HG02884 (cell line): ENCODE measurements at regions not wholly inside any gene's neighbourhood (a gene's known extent, or its start where the extent isn't known, plus 50 kb on each side); places are given as distances from the start of the nearest gene placed in this dataset.

Experiments
- ATAC-seq: cut with Tn5 transposase; IDR thresholded peaks from one replicate; pipeline ENCODE4 v1.9.1; 2021; ENCODE audit warnings: mild to moderate bottlenecking, moderate library complexity; ENCODE audit not compliant: unreplicated experiment

DNA sequence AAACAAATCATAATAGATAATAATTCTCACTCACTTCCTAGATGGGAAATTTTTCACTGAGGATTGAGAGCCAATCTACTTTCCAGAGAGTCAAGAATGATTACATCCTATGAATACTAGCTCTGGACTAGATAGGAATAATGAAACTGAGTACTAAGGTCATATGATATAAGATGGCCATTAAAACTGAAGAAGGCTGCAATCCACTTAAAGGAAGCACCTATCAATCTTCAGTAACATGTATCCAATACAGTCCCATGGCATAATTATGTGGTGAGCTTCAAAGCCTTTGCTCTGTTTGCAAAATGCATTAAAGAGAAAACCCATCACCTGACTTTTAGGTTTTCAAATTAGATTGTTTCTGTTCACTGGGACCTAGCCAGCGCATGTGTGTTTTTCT lies 398.0 kb upstream of the MEIS1 start:
- ATAC-seq: no peak

DNA sequence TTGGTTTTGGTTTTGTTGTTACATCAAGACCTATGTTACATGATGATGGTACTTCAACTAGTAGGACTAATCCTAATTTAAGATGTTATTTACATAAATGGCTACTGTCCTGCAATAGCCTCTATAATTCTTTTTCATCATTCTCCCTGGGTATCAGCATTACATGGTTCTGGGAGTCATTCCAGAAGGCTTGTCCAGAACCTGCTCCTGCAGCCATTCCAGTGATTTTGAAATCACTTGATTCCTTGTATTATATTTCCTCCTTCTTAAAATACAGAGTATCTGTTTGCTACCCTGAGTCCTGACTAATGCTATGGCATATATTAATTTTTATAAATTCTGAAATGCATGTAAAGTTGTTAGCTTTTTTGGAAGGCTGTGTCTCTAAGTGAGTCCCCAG lies 400.5 kb upstream of the MEIS1 start:
- no peak for ATAC-seq

DNA sequence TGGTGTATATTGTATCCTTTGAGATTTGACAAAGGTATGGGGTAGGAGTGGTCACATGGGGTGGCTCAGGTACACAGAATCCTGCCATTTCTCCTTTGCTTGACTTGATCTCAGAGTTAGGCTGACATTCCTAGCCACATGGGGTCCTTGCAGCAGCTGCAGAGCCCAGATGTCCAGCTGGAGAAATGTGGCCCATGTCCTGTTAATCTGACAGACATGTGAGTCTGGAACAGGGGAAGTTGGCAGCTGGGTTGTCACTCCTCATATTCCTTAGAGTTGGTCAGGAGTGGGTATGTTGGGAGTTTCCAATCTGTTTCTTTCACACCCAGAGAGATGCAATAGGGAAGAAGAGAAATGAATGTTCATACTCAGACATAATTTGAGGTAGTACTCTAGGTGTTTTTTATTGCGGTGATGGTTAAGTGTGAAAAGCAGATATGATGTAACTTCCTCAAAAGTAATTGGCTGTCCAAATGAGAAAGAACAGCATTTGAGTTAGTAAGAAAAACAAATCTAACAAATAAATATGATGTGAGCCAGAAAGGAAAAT lies 402.6 kb upstream of the MEIS1 start:
- no peak for ATAC-seq

DNA sequence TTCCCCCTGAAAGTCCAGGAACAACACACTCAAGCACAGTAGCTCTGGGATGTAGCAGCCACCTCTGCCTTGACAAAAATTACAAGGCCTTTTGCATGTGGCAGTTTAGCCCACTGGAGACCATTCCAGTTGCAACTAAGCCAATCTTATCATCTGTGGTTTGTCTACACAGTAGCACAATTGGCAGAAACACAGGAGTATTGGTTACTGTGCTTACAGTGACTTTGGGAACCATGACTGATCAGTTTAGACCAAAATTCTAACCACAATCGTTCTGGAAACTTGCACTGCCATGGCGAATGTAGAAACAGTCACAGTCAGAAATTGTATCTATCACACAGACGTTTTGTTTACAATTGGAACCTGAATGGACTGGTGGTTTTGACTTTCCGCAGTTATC lies 403.7 kb upstream of the MEIS1 start:
- no peak for ATAC-seq

DNA sequence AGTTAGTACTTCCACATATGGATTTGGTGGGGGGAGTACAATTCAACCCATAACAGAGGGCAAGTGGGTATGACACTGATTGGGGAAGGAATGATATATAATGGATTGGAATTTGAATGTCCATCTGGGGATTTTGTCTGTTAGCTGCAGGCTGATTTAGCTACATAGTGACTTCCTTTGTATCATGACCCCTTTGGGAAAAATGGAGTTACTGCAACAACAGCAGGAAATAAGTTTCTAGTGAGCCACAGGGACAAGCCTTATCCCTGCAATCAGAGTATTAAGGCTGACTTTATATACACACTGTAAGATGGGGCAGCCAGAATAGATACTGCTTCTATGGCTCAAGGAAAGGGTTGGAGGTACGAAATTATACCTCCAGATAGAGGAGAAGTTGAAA lies 404.4 kb upstream of the MEIS1 start:
- no peak for ATAC-seq

DNA sequence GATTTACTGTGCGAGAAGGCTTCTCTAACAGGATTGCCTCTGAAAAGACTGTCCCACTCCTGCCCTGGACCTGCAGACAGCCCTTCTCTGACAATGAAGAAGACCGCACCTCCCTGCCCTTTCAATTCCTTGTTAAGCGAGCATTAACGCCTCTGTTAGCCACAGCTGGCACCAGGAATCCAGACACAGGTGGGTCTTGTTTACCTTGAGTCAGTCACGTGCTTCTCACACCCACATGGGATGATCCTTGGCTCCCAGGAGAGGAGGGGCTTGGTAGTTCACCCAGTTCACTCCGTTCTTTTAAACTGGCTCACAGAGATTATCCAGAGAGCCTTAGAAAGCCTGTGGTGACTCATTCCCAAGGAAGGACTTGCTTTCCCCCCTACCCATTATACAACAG lies 410.5 kb upstream of the MEIS1 start:
- no peak for ATAC-seq

DNA sequence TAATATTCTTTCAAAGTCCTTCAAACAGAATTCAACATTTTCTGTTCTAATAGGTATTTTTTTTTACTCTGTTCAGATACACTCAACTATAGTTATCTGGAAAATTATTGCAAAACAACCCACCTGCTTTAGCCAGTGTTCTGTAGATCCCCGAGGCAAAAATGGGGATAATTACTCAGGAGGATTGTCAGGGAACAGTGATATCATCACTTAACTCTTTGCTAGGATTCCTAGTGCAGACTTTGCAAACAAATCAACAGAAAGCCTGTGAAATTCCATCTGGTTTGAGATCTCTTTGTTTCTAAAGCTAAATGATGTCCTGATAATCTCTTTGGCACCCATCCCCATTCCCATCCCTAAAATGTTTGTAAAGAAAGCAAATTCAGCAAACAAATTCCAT lies 413.6 kb upstream of the MEIS1 start:
- ATAC-seq: no peak

DNA sequence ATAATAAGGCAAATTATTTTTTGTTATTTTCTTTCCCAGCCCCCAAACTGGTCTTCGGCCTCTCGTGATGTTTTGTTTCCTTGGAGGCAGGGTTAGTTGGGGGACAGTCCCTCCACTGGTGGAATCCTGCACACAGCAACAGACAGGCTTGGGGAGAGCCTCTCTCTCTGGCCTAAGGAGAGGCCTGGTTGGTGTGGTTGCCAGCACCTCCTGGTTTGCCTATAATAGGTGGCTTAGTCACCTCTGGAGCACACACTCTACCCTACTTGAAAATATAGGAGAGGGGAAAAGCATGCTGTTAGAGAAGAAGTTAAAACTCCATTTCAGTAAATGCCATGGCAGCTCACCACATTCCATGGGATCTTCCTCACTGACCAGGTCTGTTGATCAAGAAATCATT lies 417.2 kb upstream of the MEIS1 start:
- no peak for ATAC-seq

DNA sequence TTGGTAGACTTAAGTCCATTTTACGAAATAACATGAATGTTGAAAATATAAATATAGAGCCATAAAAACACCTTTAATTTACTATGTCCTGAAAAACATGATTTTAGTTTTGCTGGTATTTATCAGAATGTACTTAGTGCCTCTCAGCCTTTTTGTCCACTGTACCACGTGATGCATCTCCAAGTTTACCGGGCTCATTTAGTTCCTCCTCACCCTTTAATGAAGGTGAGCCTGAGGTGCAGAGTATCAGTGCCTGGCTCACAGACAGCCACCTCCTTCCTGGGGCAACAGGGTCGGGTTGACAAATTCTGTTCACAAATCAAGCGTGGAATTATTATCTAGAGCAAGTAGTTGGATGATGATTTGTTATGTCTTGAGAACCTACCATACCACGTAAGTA lies 420.5 kb upstream of the MEIS1 start:
- ATAC-seq: no peak

DNA sequence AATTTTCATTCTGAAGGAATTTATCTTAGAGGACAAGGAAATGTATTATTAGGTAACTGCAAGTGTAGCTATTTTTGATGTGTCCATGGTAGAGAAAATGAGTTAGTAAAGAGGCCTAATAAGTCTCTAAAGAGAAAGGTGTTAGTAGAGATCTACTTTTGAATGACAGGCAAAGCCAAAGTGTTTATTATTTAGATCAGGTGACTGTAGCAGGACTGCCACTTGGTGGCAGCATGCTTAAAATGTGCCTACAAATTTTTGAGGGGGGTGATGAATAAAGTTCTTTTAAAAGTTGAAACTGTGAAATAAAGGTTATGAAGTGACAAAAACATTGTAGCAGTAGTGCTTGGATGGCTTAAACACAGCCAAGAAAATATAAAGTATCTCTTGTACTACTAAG lies 421.5 kb upstream of the MEIS1 start:
- ATAC-seq: no peak

DNA sequence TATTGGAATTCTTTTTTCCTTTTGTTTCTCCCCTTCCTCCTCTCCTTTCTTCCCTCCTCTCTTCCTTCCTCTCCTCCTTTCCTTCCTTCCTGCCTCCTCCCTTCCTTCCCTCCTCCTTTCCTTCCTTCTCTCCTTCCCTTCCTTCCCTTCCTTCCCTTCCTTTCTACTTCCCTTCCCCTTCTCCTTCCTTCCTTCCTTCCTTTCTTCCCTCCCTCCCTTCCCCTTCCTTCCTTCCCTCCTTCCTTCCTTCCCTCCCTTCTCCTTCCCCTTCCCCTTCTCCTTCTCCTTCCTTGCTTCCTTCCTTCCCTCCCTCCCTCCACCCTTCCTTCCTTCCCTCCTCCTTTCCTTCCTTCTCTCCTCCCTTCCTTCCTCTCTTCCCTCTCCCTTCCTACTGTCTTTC lies 431.0 kb upstream of the MEIS1 start:
- no peak for ATAC-seq

DNA sequence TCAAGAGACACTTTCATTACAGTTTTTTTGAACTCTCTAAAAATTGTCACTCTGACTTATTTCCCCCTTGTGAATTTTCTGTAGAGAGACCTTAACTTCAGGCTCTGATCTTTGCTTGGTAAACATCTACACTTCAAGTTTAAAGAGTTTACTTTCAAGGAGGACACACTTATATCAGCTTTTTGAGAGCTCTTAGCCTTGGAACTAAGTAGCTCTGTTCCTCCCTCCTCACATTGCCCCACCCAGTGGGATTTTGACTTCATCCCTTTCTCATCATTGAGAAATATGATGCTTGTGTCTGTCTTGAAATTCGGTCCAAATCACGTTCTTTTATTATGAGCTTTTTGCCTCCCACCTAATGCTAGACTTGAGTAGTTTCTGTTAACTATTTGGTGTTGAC lies 433.4 kb upstream of the MEIS1 start:
- ATAC-seq: no peak

DNA sequence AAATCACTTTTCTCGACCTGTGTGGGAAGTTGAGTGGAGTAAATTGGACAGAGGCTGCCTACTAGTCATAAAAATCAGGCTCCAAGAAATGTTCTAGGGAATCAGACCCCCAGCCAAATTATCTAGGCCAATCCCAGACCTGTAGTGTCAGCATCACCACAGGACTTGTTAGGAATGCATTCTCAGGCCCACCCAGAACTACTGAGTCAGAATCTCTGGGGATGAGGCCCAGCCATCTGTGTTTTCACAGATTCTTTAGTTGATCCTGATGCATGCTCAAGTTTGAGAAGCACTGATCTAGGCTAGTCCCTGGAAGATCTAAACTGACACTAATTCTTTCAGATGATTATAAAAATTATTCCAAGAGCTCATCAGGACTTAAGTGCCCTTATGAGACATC lies 434.0 kb upstream of the MEIS1 start:
- no peak for ATAC-seq

DNA sequence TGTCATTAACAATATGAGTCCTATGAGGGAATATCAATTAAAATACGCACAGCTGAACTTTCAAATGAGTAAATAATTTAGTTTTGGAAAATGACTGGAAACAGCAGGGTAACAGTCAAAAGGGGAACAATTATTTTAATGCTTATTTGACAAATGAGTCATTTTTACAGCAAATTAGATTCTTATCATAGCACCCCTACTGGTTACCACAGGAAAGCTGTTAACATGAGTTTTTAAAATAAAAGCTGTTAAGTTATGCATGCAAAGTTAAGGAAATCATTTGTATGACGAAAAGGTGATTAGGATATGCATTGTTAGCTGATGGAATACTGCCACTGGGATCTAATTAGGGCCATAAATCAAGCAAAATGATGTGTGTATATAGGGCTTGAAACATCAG lies 435.1 kb upstream of the MEIS1 start:
- ATAC-seq: no peak

DNA sequence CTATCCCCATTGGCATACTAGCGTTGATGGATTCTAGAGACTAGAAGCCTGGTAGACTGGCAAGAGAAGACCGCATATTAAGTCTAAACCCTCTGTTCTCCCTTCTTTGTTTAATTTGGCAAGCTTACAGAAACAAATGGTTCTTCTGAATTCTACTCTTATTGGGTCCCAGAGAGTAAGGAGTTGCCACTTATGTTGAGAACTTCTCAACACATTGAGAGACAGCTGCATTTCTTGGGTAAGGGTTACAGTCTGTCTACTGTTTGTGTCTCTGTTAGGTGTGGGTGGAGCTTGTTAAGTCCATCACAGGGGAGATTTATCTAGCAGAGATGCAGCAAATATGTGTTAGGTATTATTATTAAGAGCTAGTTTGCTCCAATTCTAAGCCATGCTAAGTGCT lies 435.8 kb upstream of the MEIS1 start:
- ATAC-seq: no peak

DNA sequence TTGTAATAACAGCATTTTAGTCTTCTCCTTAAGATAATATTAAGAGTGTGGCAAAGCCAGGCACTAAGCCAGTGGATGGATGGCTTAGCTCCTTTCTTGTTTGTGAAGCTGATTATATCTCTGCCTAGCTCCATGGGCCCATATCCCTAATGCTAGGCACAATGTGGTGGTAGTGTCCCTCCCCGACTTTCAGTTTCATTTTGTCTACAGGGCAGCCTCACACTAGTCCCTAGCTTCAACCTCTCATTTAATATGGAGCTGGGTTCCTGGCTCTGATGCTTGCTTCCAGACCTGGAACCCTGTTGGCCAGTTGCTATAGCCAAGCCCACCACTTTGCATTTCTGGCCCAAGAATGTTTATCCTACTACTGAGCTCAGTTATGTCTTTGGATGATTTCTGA lies 437.0 kb upstream of the MEIS1 start:
- no peak for ATAC-seq

DNA sequence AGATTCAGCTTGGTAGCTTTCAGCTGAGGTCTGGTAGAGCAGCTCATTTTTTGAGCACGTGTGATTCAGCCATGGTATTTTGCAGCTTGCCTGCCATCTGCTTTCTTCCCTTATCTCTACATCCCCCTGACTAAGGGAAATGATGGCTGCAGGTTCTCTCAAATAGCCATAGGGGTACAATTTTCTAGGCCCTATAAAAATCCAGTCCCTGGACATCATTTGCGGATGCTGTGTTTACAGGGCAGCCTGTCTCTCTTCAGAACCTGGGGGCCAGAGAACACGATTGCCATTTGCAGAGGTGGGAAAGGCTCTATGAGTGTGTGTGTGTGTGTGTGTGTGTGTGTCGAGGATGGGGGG lies 442.7 kb upstream of the MEIS1 start:
- ATAC-seq: no peak

DNA sequence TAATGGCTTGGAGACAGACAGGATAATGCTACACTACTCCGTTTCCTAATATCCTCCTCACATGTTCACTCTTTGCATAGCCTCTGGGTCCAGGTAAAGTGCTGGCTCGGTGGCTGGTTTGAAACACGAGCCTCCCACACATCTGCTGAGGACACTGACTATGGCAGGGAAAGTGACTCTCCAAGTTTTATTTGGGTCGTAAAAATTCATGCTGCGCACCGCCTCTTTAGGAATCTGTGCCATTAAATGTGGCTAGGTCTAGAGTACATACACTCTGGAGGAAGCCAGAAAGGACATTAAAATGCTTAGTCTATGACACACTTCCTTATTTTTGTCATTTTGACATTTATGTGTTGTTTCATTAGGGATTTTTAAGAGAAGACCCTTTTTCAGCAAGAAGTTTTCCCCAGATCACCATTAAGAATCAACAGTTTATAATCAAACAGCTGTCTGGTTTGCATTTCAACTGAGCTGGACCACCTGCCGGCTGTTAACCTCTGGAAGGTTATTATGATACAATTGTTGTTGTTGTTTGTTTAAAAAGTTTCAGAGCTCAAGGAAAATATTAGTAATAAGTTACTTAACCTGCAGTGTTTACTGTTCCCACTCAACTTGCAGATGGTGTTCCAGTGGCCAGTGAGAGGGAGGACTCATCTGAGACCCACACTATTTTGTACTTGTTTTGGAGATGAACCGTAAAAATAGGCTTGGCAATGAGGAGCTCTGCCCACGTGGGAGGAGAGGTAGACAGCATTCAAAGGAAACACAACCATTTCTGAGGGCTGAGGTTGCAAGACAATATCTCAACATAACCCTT lies 443.3 kb upstream of the MEIS1 start:
- ATAC-seq: no peak

DNA sequence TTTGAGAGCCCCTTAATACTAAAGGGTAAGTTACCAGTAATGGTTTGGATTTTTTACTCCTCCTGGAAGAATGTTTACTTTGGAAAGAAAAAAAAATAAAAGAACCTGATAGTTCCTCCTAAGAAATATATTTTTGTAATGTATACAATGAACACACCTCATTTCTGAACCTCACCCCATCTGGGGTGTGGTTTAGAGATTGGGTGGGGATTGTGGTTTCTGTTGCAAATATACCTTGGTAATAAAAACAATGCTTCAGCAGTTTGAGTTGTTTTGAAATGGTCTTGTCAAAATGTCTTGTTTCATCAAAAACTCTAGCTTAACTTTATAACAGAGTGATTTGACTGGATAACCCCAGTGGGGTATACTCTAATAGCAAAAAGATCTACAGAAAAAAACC lies 448.9 kb upstream of the MEIS1 start:
- ATAC-seq: no peak

DNA sequence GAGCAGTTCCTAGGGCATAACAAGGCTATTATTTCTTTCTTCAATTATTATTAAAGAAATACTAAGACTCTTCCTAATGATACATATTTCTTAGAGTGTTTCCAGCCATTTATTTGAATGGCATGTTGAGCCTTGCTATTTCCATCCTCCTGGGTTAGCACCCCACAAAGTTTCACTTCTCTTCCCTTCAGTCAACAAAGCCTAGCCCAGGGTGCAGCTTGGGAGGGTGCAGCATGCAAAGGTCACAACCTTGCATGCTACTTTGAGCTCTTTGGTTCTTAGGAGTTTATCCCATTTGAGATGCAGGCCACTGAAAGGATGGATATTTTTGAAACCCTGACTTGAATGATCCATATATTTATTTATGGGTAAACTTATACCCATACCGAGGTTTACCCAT lies 454.4 kb upstream of the MEIS1 start:
- no peak for ATAC-seq

DNA sequence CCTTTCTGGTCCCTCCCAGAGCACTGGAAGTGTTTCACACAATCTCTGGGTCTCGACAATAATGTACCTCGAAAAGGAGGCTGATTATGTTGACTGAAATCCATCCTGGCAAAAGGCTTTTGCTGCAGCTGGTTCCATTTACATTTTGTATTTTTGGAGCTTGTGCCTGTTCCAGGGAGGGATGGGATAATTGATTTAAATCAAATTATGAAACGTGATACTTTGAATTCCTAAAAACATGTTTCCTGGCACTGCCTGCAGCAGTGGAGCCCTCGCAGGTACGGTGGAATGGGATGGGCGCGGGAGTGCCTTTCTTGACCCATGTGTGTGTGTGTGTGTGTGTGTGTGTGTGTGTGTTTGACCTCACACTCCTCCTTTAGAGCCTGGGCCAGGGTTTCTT lies 455.5 kb upstream of the MEIS1 start:
- no peak for ATAC-seq

DNA sequence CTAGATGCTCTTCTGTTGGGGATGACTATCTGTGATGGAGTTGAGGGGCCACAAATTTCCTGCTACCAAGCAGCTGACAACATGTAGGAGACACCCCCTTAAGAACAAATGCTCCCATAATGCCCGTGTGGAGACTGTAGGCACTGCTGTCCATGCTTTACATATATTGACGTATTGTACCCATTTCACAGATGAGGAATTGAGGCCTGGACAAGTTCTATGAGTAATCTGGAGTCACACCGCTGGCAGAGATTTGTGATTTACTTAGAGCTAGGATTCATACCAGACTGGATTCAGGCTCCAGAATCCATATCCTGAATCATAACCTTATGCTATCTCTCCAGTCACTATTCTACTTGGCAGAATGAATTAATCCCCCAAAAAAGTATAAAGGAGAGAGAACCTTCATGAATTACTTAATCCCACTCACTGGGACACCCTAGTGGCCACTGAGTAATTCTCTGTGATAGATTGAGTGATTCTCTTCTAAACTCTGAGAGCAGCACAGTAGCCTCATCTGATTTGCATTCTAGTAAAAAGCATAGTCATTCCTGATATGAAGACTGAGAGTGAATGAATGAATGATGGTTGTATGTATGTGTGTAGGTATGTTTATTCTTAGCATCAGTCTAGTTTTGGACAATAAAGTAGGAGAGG lies 460.7 kb upstream of the MEIS1 start:
- no peak for ATAC-seq

DNA sequence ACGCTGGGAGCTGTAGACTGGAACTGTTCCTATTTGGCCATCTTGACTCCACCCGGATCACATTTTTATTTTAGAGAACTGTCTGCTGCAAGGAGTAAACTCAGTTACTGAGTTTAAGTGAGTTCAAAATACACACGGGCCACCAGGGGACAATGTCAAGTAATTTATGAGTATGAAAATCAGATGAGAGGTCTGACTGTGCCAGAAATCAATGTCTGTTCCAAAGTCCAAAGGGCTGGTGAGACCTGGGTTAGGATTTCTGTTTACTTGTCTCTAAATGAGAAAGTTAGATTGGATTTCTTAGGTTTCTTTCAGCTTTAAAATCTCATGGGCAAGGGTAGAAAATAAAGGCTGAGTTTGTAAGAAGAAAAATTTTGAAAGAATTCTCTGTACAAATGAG lies 465.8 kb upstream of the MEIS1 start:
- ATAC-seq: no peak
